RWPE2 (cell line): ENCODE measurements at regions not wholly inside any gene's neighbourhood (a gene's known extent, or its start where the extent isn't known, plus 50 kb on each side); places are given as distances from the start of the nearest gene placed in this dataset.

Experiments
- ATAC-seq: fragments of 200-7000 bp; cut with Tn5 transposase; 3 replicates; pipeline ENCODE4 v1.9.1; 2021; ENCODE audit warnings: low read depth
- DNase-seq: peaks from one replicate; pipeline ENCODE4 v3.0.0-alpha.2; 2020; ENCODE audit warnings: low spot score
- H3K27ac ChIP-seq: fragments of 450-650 bp; 2 replicates; pipeline ENCODE4 v1.5.1; 2017; ENCODE audit warnings: mild to moderate bottlenecking; ENCODE audit not compliant: poor library complexity, severe bottlenecking
- H3K27me3 ChIP-seq: fragments of 250-450 bp; sonication (Bioruptor Pico); 2 replicates; pipeline ENCODE4 v1.5.1; 2021; ENCODE audit warnings: mild to moderate bottlenecking, moderate library complexity; ENCODE audit not compliant: insufficient read depth, poor library complexity, severe bottlenecking
- H3K36me3 ChIP-seq: fragments of 250-450 bp; sonication (Bioruptor Pico); 2 replicates; pipeline ENCODE4 v1.5.1; 2020; ENCODE audit warnings: low read depth, mild to moderate bottlenecking, moderate library complexity
- H3K4me1 ChIP-seq: fragments of 250-450 bp; sonication (Bioruptor Pico); 2 replicates; pipeline ENCODE4 v1.5.1; 2021; ENCODE audit warnings: mild to moderate bottlenecking, moderate library complexity; ENCODE audit not compliant: insufficient read depth, poor library complexity, severe bottlenecking
- H3K4me3 ChIP-seq: fragments of 250-450 bp; sonication (Bioruptor Pico); 2 replicates; pipeline ENCODE4 v1.5.1; 2021; ENCODE audit warnings: mild to moderate bottlenecking, moderate library complexity; ENCODE audit not compliant: severe bottlenecking
- H3K9me3 ChIP-seq: fragments of 250-450 bp; sonication (Bioruptor Pico); 2 replicates; pipeline ENCODE4 v1.5.1; 2021; ENCODE audit warnings: mild to moderate bottlenecking, moderate library complexity; ENCODE audit not compliant: severe bottlenecking
- CTCF ChIP-seq: fragments of 450-650 bp; IDR thresholded peaks from one replicate; pipeline ENCODE4 v1.5.1; 2017; ENCODE audit warnings: mild to moderate bottlenecking, moderate library complexity; ENCODE audit not compliant: poor library complexity, severe bottlenecking

- no peak for ATAC-seq
- TF ChIP-seq CTCF: no peak
Observed at GRCh38 chr5:43947935-43948334, 345.0 kb downstream of the NNT start.

GRCh38 chr5:43941806-43942205 is 338.8 kb downstream of the NNT start:
- no peaks in the 10 kb centered on the region for H3K4me1 ChIP-seq

More at GRCh38 chr5:43947935-43948334, 345.0 kb downstream of the NNT start:
- Histone ChIP-seq H3K4me1 (no peaks in the 10 kb centered on the region), H3K27me3 (no peaks in the 10 kb centered on the region), H3K4me3 (no peak overlapping the region), H3K27ac (no peak overlapping the region), H3K9me3 (no peaks in the 10 kb centered on the region), H3K36me3 (no peaks in the 10 kb centered on the region)
- DNase-seq: no peak

GRCh38 chr5:43940562-43940961 is 337.6 kb downstream of the NNT start:
- no peak for TF ChIP-seq CTCF
- Histone ChIP-seq H3K36me3 (no peaks in the 10 kb centered on the region), H3K4me1 (no peaks in the 10 kb centered on the region), H3K4me3 (no peak overlapping the region), H3K9me3 (no peaks in the 10 kb centered on the region), H3K27ac (no peak overlapping the region), H3K27me3 (no peaks in the 10 kb centered on the region)
- DNase-seq: no peak
- no peak for ATAC-seq

More at GRCh38 chr5:43941806-43942205, 338.8 kb downstream of the NNT start:
- Histone ChIP-seq H3K36me3 (no peaks in the 10 kb centered on the region), H3K27ac (no peak overlapping the region), H3K9me3 (no peaks in the 10 kb centered on the region), H3K4me3 (no peak overlapping the region), H3K27me3 (no peaks in the 10 kb centered on the region)
- ATAC-seq (no peak), DNase-seq (no peak)
- no peak for TF ChIP-seq CTCF

GRCh38 chr5:43926923-43927322 is 323.9 kb downstream of the NNT start:
- H3K36me3 ChIP-seq: no peaks in the 10 kb centered on the region
- peaks cover 3% of the 10 kb centered on the region for H3K27me3 ChIP-seq
- ATAC-seq: no peak
- no peak for DNase-seq
- H3K27ac ChIP-seq: no peak overlapping the region
- H3K9me3 ChIP-seq: no peaks in the 10 kb centered on the region
- no peaks in the 10 kb centered on the region for H3K4me1 ChIP-seq
- TF ChIP-seq CTCF: no peak
- H3K4me3 ChIP-seq: no peak overlapping the region

GRCh38 chr5:43920422-43920821 is 317.4 kb downstream of the NNT start:
- Histone ChIP-seq H3K36me3 (no peaks in the 10 kb centered on the region), H3K9me3 (no peaks in the 10 kb centered on the region), H3K4me1 (no peaks in the 10 kb centered on the region), H3K4me3 (no peak overlapping the region), H3K27me3 (peaks cover 5% of the 10 kb centered on the region), H3K27ac (no peak overlapping the region)
- no peak for ATAC-seq
- no peak for TF ChIP-seq CTCF
- no peak for DNase-seq
